ENCODE measurements at regions not wholly inside any gene's neighbourhood (a gene's known extent, or its start where the extent isn't known, plus 50 kb on each side); places are given as distances from the start of the nearest gene placed in this dataset.

- TF ChIP-seq, protein P1, sequence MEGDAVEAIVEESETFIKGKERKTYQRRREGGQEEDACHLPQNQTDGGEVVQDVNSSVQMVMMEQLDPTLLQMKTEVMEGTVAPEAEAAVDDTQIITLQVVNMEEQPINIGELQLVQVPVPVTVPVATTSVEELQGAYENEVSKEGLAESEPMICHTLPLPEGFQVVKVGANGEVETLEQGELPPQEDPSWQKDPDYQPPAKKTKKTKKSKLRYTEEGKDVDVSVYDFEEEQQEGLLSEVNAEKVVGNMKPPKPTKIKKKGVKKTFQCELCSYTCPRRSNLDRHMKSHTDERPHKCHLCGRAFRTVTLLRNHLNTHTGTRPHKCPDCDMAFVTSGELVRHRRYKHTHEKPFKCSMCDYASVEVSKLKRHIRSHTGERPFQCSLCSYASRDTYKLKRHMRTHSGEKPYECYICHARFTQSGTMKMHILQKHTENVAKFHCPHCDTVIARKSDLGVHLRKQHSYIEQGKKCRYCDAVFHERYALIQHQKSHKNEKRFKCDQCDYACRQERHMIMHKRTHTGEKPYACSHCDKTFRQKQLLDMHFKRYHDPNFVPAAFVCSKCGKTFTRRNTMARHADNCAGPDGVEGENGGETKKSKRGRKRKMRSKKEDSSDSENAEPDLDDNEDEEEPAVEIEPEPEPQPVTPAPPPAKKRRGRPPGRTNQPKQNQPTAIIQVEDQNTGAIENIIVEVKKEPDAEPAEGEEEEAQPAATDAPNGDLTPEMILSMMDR (IDR thresholded peaks at IDR 0.05; ENCODE audit: insufficient read depth, low read depth, low read length, missing control alignments): no peak
- no peak for DNase-seq (ENCODE audit: low read depth)
- no peak overlapping the region for H3K4me3 ChIP-seq (ENCODE audit: low read depth, low read length)
These were observed 210.2 kb upstream of the PKDCC start for GRCh38 chr2:41837610-41838009.

DNA sequence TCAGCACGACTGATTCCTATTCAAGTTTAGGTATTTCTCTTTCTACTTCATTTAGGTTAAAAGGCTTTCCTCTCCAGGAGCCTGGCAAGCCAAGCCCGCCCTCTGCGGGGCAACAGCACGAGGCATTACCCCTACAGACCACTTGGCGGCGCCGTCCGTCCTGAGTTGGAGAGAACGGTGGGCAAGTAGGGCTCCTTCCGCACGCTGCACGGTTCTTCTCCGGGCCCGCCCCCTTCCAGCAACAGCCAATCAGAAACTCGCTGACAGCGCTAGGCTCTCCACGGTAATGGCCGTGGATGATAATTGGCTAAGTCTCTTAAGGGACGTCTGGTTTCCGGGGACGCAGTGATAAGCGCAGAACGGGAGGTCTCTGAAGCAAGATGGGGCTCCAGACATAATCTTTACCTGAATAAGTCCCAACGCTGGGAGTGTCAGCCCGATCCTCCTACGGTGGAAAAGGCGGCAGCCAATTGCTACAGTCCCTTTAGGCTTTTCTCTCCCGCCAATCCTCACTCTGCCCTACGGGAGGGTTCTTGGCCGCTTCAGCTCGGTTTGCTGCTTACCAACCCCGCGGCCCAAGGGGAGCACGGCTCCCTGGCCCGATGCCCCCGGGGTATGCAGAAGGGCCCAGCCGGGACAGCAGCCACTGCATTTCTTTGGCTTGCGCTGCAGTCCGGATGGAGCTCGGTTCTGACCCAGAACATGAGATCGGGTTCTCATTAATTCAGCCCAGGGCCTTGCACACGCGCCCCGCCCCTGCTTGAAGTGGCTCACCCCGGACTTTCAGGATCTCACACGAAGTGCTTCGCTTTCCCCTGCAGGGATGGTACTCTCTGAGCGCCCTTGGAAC is 206.9 kb upstream of the PKDCC start:
- peak; percentile 98 for DNase-seq (ENCODE audit: low read depth)
- TF ChIP-seq, protein P1 (IDR thresholded peaks at IDR 0.05; ENCODE audit: insufficient read depth, low read depth, low read length, missing control alignments): peak; percentile 99
- H3K4me3 ChIP-seq (ENCODE audit: low read depth, low read length): peak overlapping the region; percentile 81

- H3K4me3 ChIP-seq (ENCODE audit: low read depth, low read length): no peak overlapping the region
- no peak for DNase-seq (ENCODE audit: low read depth)
- TF ChIP-seq, protein P1 (IDR thresholded peaks at IDR 0.05; ENCODE audit: insufficient read depth, low read depth, low read length, missing control alignments): no peak
These were observed 200.9 kb upstream of the PKDCC start for GRCh38 chr2:41846962-41847361.

DNA sequence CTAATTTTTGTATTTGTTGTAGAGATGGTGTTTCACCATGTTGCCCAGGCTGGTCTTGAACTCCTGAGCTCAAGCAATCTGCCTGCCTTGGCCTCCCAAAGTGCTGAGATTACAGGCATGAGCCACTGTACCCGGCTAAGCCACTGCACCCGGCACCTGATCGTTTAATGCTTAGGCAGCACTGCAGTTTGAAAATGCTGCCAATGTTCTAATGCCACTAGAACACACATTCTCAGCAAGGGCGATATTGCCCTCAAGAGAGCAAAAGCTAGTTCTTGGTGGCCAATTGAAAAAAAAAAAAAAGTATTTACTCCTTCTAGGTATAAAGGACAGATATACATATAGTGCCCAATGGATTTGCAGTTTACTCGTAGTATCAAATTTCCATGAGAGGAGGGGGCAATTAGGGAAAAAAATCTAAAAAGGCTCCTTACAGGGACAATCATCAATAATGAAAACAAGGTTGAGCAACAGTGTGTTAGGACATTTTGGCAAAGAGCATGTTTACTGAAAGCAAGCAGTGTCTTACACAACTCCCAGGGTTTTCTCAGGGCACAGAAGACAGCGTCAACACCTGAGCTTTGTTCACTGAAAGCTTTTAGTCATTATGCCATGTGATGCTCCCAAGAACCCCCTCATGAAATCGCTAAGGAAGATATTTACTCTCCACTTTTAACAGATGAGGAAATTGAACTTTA is 199.9 kb upstream of the PKDCC start:
- DNase-seq (ENCODE audit: low read depth): no peak
- no peak overlapping the region for H3K4me3 ChIP-seq (ENCODE audit: low read depth, low read length)
- TF ChIP-seq, protein P1 (IDR thresholded peaks at IDR 0.05; ENCODE audit: insufficient read depth, low read depth, low read length, missing control alignments): no peak

DNA sequence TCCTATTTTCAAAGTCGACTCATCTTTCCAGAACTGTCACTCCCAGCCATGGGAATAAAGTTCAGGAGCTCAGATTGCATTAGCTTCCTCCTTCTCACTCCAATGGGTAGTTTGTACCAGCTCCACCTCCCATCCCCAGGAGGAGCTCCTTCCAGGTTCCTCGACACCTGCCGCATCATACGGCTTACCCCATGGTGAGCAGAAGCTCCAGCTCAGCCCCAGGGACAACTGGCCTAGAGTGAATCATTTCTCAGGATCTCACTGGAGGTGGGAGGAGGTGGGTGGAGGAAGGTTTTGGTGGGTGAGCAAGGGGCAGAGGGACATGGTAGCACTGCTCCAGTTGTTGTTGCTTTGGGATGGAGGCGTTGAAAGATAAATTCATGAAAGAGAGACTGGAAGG is 196.3 kb upstream of the PKDCC start:
- TF ChIP-seq, protein P1 (IDR thresholded peaks at IDR 0.05; ENCODE audit: insufficient read depth, low read depth, low read length, missing control alignments): no peak
- no peak for DNase-seq (ENCODE audit: low read depth)
- H3K4me3 ChIP-seq (ENCODE audit: low read depth, low read length): no peak overlapping the region

- H3K4me3 ChIP-seq (ENCODE audit: low read depth, low read length): no peak overlapping the region
- DNase-seq (ENCODE audit: low read depth): peak; percentile 26
- TF ChIP-seq, protein P1 (IDR thresholded peaks at IDR 0.05; ENCODE audit: insufficient read depth, low read depth, low read length, missing control alignments): peak; percentile 51
These were observed 194.2 kb upstream of the PKDCC start for GRCh38 chr2:41853427-41854191.

Measured in GM12865 (cell line).